Endodermal cell (in vitro differentiated cells): ENCODE measurements at regions not wholly inside any gene's neighbourhood (a gene's known extent, or its start where the extent isn't known, plus 50 kb on each side); places are given as distances from the start of the nearest gene placed in this dataset.

ENCODE experiments used
- DNase-seq: peaks from one replicate; pipeline ENCODE4 v3.0.0-alpha.2; 2017
- H3K27ac ChIP-seq: 2 replicates; pipeline ENCODE4 v1.5.1; 2013; ENCODE audit warnings: mild to moderate bottlenecking, low read depth, low read length, moderate library complexity
- H3K27me3 ChIP-seq: 2 replicates; pipeline ENCODE4 v1.6.1; 2013; ENCODE audit warnings: mild to moderate bottlenecking, low read length, moderate library complexity; ENCODE audit not compliant: insufficient read depth, control insufficient read depth, poor library complexity, severe bottlenecking
- H3K36me3 ChIP-seq: 2 replicates; pipeline ENCODE4 v1.7.0; 2013; ENCODE audit warnings: mild to moderate bottlenecking, low read length, moderate library complexity; ENCODE audit not compliant: control insufficient read depth, insufficient read depth
- H3K4me1 ChIP-seq: one replicate; pipeline ENCODE4 v1.7.0; 2013; ENCODE audit warnings: low read length; ENCODE audit not compliant: control insufficient read depth, insufficient read depth
- H3K4me3 ChIP-seq: 2 replicates; pipeline ENCODE4 v1.5.1; 2013; ENCODE audit warnings: mild to moderate bottlenecking, low read length, moderate library complexity
- H3K9ac ChIP-seq: 2 replicates; pipeline ENCODE4 v1.6.1; 2013; ENCODE audit warnings: mild to moderate bottlenecking, low read length, moderate library complexity; ENCODE audit not compliant: poor library complexity, severe bottlenecking; ENCODE audit errors: extremely low read depth
- H3K9me3 ChIP-seq: 2 replicates; pipeline ENCODE4 v1.6.1; 2013; ENCODE audit warnings: mild to moderate bottlenecking, low read length, moderate library complexity; ENCODE audit not compliant: control insufficient read depth
- H3K27ac Mint-ChIP-seq: 2 replicates; pipeline ENCODE4 v1.8.0; 2020; ENCODE audit warnings: mixed read lengths
- H3K27me3 Mint-ChIP-seq: 2 replicates; pipeline ENCODE4 v1.8.0; 2021; ENCODE audit warnings: mild to moderate bottlenecking, mixed read lengths; ENCODE audit not compliant: insufficient read depth
- H3K36me3 Mint-ChIP-seq: 2 replicates; pipeline ENCODE4 v1.8.0; 2020; ENCODE audit warnings: low read depth, mixed read lengths
- H3K4me1 Mint-ChIP-seq: 2 replicates; pipeline ENCODE4 v1.8.0; 2020; ENCODE audit warnings: mixed read lengths
- H3K4me3 Mint-ChIP-seq: 2 replicates; pipeline ENCODE4 v1.8.0; 2020; ENCODE audit warnings: mild to moderate bottlenecking, moderate library complexity, mixed read lengths
- H3K9me3 Mint-ChIP-seq: 2 replicates; pipeline ENCODE4 v1.8.0; 2020; ENCODE audit warnings: mild to moderate bottlenecking, mixed read lengths
- CTCF ChIP-seq: fragments of 200-600 bp; sonication (generic); conservative IDR thresholded peaks from 2 replicates; pipeline ENCODE4 v1.5.0; 2021; ENCODE audit warnings: antibody characterized with exemption, mild to moderate bottlenecking
- WGBS, 2 experiments: methylation state at CpG; one replicate each; pipeline versions ENCODE4 v1.1.5 to v1.1.7; 2013; ENCODE audit warnings: missing lambda C conversion rate in 2 of 2, mixed read lengths in 1 of 2; ENCODE audit not compliant: insufficient coverage in 1 of 2, insufficient read length in 1 of 2; 5-methylcytosine and 5-hydroxymethylcytosine counted together

DNA sequence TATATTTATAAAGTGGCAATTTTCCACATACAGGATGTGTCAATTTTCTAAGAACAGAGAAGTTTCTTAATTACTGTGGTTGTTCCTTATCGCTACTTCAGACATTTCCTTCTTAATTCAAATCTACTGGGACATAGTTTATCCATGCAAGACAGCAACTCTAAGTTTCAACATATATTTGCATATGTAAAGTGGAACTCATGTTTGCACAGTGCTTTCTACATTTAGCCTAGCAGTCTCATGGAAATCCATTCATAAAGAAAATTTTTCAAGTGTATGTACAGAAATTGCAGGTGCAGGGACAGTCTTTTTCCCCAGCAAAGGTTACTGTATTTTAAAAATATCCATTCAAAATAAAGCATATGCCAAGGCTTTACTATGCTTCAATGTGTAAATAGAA lies 956.7 kb upstream of the SEL1L start:
- H3K9ac ChIP-seq = no peak overlapping the region
- no peaks in the 10 kb centered on the region for H3K9me3 Mint-ChIP-seq
- H3K4me3 Mint-ChIP-seq = no peak overlapping the region
- H3K27ac Mint-ChIP-seq = no peak overlapping the region
- no peaks in the 10 kb centered on the region for H3K36me3 Mint-ChIP-seq
- H3K4me1 ChIP-seq = no peaks in the 10 kb centered on the region
- no peak overlapping the region for H3K27ac ChIP-seq
- peaks cover 7% of the 10 kb centered on the region for H3K27me3 Mint-ChIP-seq
- H3K9me3 ChIP-seq = no peaks in the 10 kb centered on the region
- no peak overlapping the region for H3K4me3 ChIP-seq
- WGBS, 2 experiments = 83 to 100% methylated on average over 1 of the region's 1 CpG
- no peaks in the 10 kb centered on the region for H3K36me3 ChIP-seq
- H3K27me3 ChIP-seq = peaks cover 13% of the 10 kb centered on the region
- no peak for TF ChIP-seq CTCF
- peaks cover 3% of the 10 kb centered on the region for H3K4me1 Mint-ChIP-seq
- DNase-seq = no peak

GRCh38 chr14:82492157-82492556 lies 958.5 kb upstream of the SEL1L start:
- no peak overlapping the region for H3K27ac ChIP-seq
- no peak overlapping the region for H3K4me3 ChIP-seq
- Mint-ChIP-seq H3K4me3 (no peak overlapping the region), H3K36me3 (no peaks in the 10 kb centered on the region), H3K27me3 (peaks cover 7% of the 10 kb centered on the region), H3K27ac (no peak overlapping the region), H3K9me3 (no peaks in the 10 kb centered on the region), H3K4me1 (peaks cover 3% of the 10 kb centered on the region)
- H3K4me1 ChIP-seq = no peaks in the 10 kb centered on the region
- 86% methylated on average over 1 of the region's 1 CpG for WGBS, 2 experiments
- H3K36me3 ChIP-seq = no peaks in the 10 kb centered on the region
- no peak overlapping the region for H3K9ac ChIP-seq
- H3K9me3 ChIP-seq = no peaks in the 10 kb centered on the region
- DNase-seq = no peak
- H3K27me3 ChIP-seq = peaks cover 7% of the 10 kb centered on the region
- TF ChIP-seq CTCF = no peak

GRCh38 chr14:82500222-82500621 lies 966.6 kb upstream of the SEL1L start:
- H3K9me3 Mint-ChIP-seq = no peaks in the 10 kb centered on the region

More at GRCh38 chr14:82500222-82500621, 966.6 kb upstream of the SEL1L start:
- no peak overlapping the region for H3K27ac Mint-ChIP-seq
- Histone ChIP-seq H3K27me3 (no peaks in the 10 kb centered on the region), H3K4me1 (no peaks in the 10 kb centered on the region), H3K4me3 (no peak overlapping the region), H3K9ac (no peak overlapping the region), H3K27ac (no peak overlapping the region), H3K9me3 (no peaks in the 10 kb centered on the region), H3K36me3 (no peaks in the 10 kb centered on the region)
- H3K4me3 Mint-ChIP-seq = no peak overlapping the region
- TF ChIP-seq CTCF = no peak
- no peaks in the 10 kb centered on the region for H3K36me3 Mint-ChIP-seq
- no peak for DNase-seq
- H3K4me1 Mint-ChIP-seq = peaks cover 4% of the 10 kb centered on the region
- WGBS, 2 experiments = 86 to 100% methylated on average over 1 of the region's 1 CpG
- no peaks in the 10 kb centered on the region for H3K27me3 Mint-ChIP-seq
